ENCODE measurements at regions not wholly inside any gene's neighbourhood (a gene's known extent, or its start where the extent isn't known, plus 50 kb on each side); places are given as distances from the start of the nearest gene placed in this dataset.
A peak's percentile ranks its signal among the peaks of the same experiment; 100 is the strongest.

GRCh38 chr2:150916467-150917396 is 344.9 kb downstream of the RBM43 start:
- Histone ChIP-seq H3K9me3 (ENCODE audit: control insufficient read depth in 1 of 2, low read length in 2 of 2) (no peaks in the 10 kb centered on the region), H3K4me1 (ENCODE audit: control insufficient read depth in 1 of 2, insufficient read depth in 2 of 2, low read length in 2 of 2) (no peaks in the 10 kb centered on the region), H3K36me3 (ENCODE audit: control insufficient read depth in 1 of 2, insufficient read depth in 2 of 2, low read length in 2 of 2) (no peaks in the 10 kb centered on the region), H3K27ac (ENCODE audit: low read length) (no peak overlapping the region), H3K4me3 (ENCODE audit: low read depth in 1 of 2, low read length in 2 of 2) (no peak overlapping the region), H3K27me3 (ENCODE audit: low read depth, low read length) (no peaks in the 10 kb centered on the region)

- Histone ChIP-seq H3K27ac (ENCODE audit: low read length) (peak overlapping the region; percentile 10), H3K4me3 (ENCODE audit: low read depth in 1 of 2, low read length in 2 of 2) (no peak overlapping the region)
Observed at GRCh38 chr2:150911766-150912280, 349.8 kb downstream of the RBM43 start.

GRCh38 chr2:150909613-150910012 is 352.1 kb downstream of the RBM43 start:
- H3K4me3 ChIP-seq (ENCODE audit: low read depth in 1 of 2, low read length in 2 of 2) = no peak overlapping the region
- no peaks in the 10 kb centered on the region for H3K4me1 ChIP-seq (ENCODE audit: control insufficient read depth in 1 of 2, insufficient read depth in 2 of 2, low read length in 2 of 2)
- H3K27me3 ChIP-seq (ENCODE audit: low read depth, low read length) = no peaks in the 10 kb centered on the region
- no peak overlapping the region for H3K27ac ChIP-seq (ENCODE audit: low read length)
- H3K36me3 ChIP-seq (ENCODE audit: control insufficient read depth in 1 of 2, insufficient read depth in 2 of 2, low read length in 2 of 2) = no peaks in the 10 kb centered on the region
- H3K9me3 ChIP-seq (ENCODE audit: control insufficient read depth in 1 of 2, low read length in 2 of 2) = no peaks in the 10 kb centered on the region

More at GRCh38 chr2:150911766-150912280, 349.8 kb downstream of the RBM43 start:
- Histone ChIP-seq H3K27me3 (ENCODE audit: low read depth, low read length) (no peaks in the 10 kb centered on the region), H3K36me3 (ENCODE audit: control insufficient read depth in 1 of 2, insufficient read depth in 2 of 2, low read length in 2 of 2) (no peaks in the 10 kb centered on the region), H3K9me3 (ENCODE audit: control insufficient read depth in 1 of 2, low read length in 2 of 2) (no peaks in the 10 kb centered on the region), H3K4me1 (ENCODE audit: control insufficient read depth in 1 of 2, insufficient read depth in 2 of 2, low read length in 2 of 2) (no peaks in the 10 kb centered on the region)

- no peaks in the 10 kb centered on the region for H3K9me3 ChIP-seq (ENCODE audit: control insufficient read depth in 1 of 2, low read length in 2 of 2)
- no peaks in the 10 kb centered on the region for H3K27me3 ChIP-seq (ENCODE audit: low read depth, low read length)
- no peak overlapping the region for H3K4me3 ChIP-seq (ENCODE audit: low read depth in 1 of 2, low read length in 2 of 2)
- H3K27ac ChIP-seq (ENCODE audit: low read length) = no peak overlapping the region
- H3K4me1 ChIP-seq (ENCODE audit: control insufficient read depth in 1 of 2, insufficient read depth in 2 of 2, low read length in 2 of 2) = no peaks in the 10 kb centered on the region
- no peaks in the 10 kb centered on the region for H3K36me3 ChIP-seq (ENCODE audit: control insufficient read depth in 1 of 2, insufficient read depth in 2 of 2, low read length in 2 of 2)
Observed at GRCh38 chr2:150909090-150909489, 352.6 kb downstream of the RBM43 start.

GRCh38 chr2:150907466-150907865 is 354.2 kb downstream of the RBM43 start:
- no peaks in the 10 kb centered on the region for H3K27me3 ChIP-seq (ENCODE audit: low read depth, low read length)
- H3K4me3 ChIP-seq (ENCODE audit: low read depth in 1 of 2, low read length in 2 of 2) = no peak overlapping the region
- H3K27ac ChIP-seq (ENCODE audit: low read length) = no peak overlapping the region
- H3K9me3 ChIP-seq (ENCODE audit: control insufficient read depth in 1 of 2, low read length in 2 of 2) = no peaks in the 10 kb centered on the region
- no peaks in the 10 kb centered on the region for H3K4me1 ChIP-seq (ENCODE audit: control insufficient read depth in 1 of 2, insufficient read depth in 2 of 2, low read length in 2 of 2)
- no peaks in the 10 kb centered on the region for H3K36me3 ChIP-seq (ENCODE audit: control insufficient read depth in 1 of 2, insufficient read depth in 2 of 2, low read length in 2 of 2)

- H3K36me3 ChIP-seq (ENCODE audit: control insufficient read depth in 1 of 2, insufficient read depth in 2 of 2, low read length in 2 of 2) = no peaks in the 10 kb centered on the region
- no peaks in the 10 kb centered on the region for H3K4me1 ChIP-seq (ENCODE audit: control insufficient read depth in 1 of 2, insufficient read depth in 2 of 2, low read length in 2 of 2)
- H3K27me3 ChIP-seq (ENCODE audit: low read depth, low read length) = no peaks in the 10 kb centered on the region
- H3K9me3 ChIP-seq (ENCODE audit: control insufficient read depth in 1 of 2, low read length in 2 of 2) = peaks cover 0 to 16% of the 10 kb centered on the region in 2 donors
- no peak overlapping the region for H3K4me3 ChIP-seq (ENCODE audit: low read depth in 1 of 2, low read length in 2 of 2)
- H3K27ac ChIP-seq (ENCODE audit: low read length) = no peak overlapping the region
Observed at GRCh38 chr2:150903461-150903860, 358.2 kb downstream of the RBM43 start.

GRCh38 chr2:150903055-150903454 is 358.6 kb downstream of the RBM43 start:
- H3K36me3 ChIP-seq (ENCODE audit: control insufficient read depth in 1 of 2, insufficient read depth in 2 of 2, low read length in 2 of 2) = no peaks in the 10 kb centered on the region
- H3K27me3 ChIP-seq (ENCODE audit: low read depth, low read length) = no peaks in the 10 kb centered on the region
- H3K27ac ChIP-seq (ENCODE audit: low read length) = no peak overlapping the region
- H3K4me3 ChIP-seq (ENCODE audit: low read depth in 1 of 2, low read length in 2 of 2) = no peak overlapping the region
- peaks cover 0 to 16% of the 10 kb centered on the region in 2 donors for H3K9me3 ChIP-seq (ENCODE audit: control insufficient read depth in 1 of 2, low read length in 2 of 2)
- no peaks in the 10 kb centered on the region for H3K4me1 ChIP-seq (ENCODE audit: control insufficient read depth in 1 of 2, insufficient read depth in 2 of 2, low read length in 2 of 2)

GRCh38 chr2:150900913-150901312 is 360.8 kb downstream of the RBM43 start:
- Histone ChIP-seq H3K9me3 (ENCODE audit: control insufficient read depth in 1 of 2, low read length in 2 of 2) (peaks cover 0 to 16% of the 10 kb centered on the region in 2 donors), H3K36me3 (ENCODE audit: control insufficient read depth in 1 of 2, insufficient read depth in 2 of 2, low read length in 2 of 2) (no peaks in the 10 kb centered on the region), H3K4me3 (ENCODE audit: low read depth in 1 of 2, low read length in 2 of 2) (no peak overlapping the region), H3K4me1 (ENCODE audit: control insufficient read depth in 1 of 2, insufficient read depth in 2 of 2, low read length in 2 of 2) (no peaks in the 10 kb centered on the region), H3K27ac (ENCODE audit: low read length) (no peak overlapping the region), H3K27me3 (ENCODE audit: low read depth, low read length) (no peaks in the 10 kb centered on the region)

GRCh38 chr2:150895968-150896367 is 365.7 kb downstream of the RBM43 start:
- Histone ChIP-seq H3K4me3 (ENCODE audit: low read depth in 1 of 2, low read length in 2 of 2) (no peak overlapping the region), H3K4me1 (ENCODE audit: control insufficient read depth in 1 of 2, insufficient read depth in 2 of 2, low read length in 2 of 2) (no peaks in the 10 kb centered on the region), H3K27ac (ENCODE audit: low read length) (no peak overlapping the region), H3K9me3 (ENCODE audit: control insufficient read depth in 1 of 2, low read length in 2 of 2) (peaks cover 0 to 11% of the 10 kb centered on the region in 2 donors), H3K27me3 (ENCODE audit: low read depth, low read length) (no peaks in the 10 kb centered on the region), H3K36me3 (ENCODE audit: control insufficient read depth in 1 of 2, insufficient read depth in 2 of 2, low read length in 2 of 2) (no peaks in the 10 kb centered on the region)

- Histone ChIP-seq H3K4me3 (ENCODE audit: low read depth in 1 of 2, low read length in 2 of 2) (no peak overlapping the region), H3K36me3 (ENCODE audit: control insufficient read depth in 1 of 2, insufficient read depth in 2 of 2, low read length in 2 of 2) (no peaks in the 10 kb centered on the region), H3K27me3 (ENCODE audit: low read depth, low read length) (no peaks in the 10 kb centered on the region), H3K9me3 (ENCODE audit: control insufficient read depth in 1 of 2, low read length in 2 of 2) (no peaks in the 10 kb centered on the region), H3K27ac (ENCODE audit: low read length) (no peak overlapping the region), H3K4me1 (ENCODE audit: control insufficient read depth in 1 of 2, insufficient read depth in 2 of 2, low read length in 2 of 2) (no peaks in the 10 kb centered on the region)
Observed at GRCh38 chr2:150889141-150889540, 372.5 kb downstream of the RBM43 start.

- no peak overlapping the region for H3K4me3 ChIP-seq (ENCODE audit: low read depth in 1 of 2, low read length in 2 of 2)
- H3K27ac ChIP-seq (ENCODE audit: low read length) = no peak overlapping the region
- no peaks in the 10 kb centered on the region for H3K36me3 ChIP-seq (ENCODE audit: control insufficient read depth in 1 of 2, insufficient read depth in 2 of 2, low read length in 2 of 2)
- no peaks in the 10 kb centered on the region for H3K27me3 ChIP-seq (ENCODE audit: low read depth, low read length)
- no peaks in the 10 kb centered on the region for H3K9me3 ChIP-seq (ENCODE audit: control insufficient read depth in 1 of 2, low read length in 2 of 2)
- H3K4me1 ChIP-seq (ENCODE audit: control insufficient read depth in 1 of 2, insufficient read depth in 2 of 2, low read length in 2 of 2) = no peaks in the 10 kb centered on the region
Observed at GRCh38 chr2:150888337-150888736, 373.3 kb downstream of the RBM43 start.

Measured in muscle layer of duodenum (tissue), 2 donors.